ENCODE measurements at regions not wholly inside any gene's neighbourhood (a gene's known extent, or its start where the extent isn't known, plus 50 kb on each side); places are given as distances from the start of the nearest gene placed in this dataset.

DNA sequence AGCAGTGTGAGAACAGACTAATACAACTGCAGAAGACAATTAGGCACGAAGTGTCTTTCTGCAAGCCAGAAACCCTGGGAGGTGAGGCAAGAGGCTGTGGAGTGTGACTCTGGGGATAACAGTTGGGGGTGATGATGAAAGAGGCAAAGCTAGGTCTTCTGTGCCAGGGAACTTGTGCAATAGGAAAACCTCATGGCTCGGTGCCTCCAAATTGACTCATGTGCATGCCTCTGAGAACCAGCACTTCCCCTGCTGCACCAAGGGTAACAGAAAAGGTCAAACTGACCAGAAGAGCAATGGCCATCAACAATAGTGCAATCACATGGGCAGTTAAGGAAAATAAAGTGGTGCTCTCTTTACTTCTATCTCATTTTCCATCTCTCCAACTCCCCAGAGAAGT is 136.4 kb downstream of the SCG2 start:
- Histone ChIP-seq H3K79me2 (ENCODE audit: control insufficient read depth in 1 of 2, insufficient read depth in 2 of 2, low read length in 2 of 2) (no peaks in the 10 kb centered on the region), H2BK5ac (ENCODE audit: low read depth, low read length) (no peak overlapping the region), H4K20me1 (replicated peaks in 1 of 2; ENCODE audit: control insufficient read depth in 1 of 2, insufficient read depth in 2 of 2, low read length in 2 of 2) (no peaks in the 10 kb centered on the region), H3K4me2 (ENCODE audit: insufficient read depth in 1 of 2, low read depth in 2 of 2, low read length in 2 of 2) (no peak overlapping the region), H2AK5ac (ENCODE audit: low read depth, low read length) (no peak overlapping the region), H2BK20ac (ENCODE audit: low read length) (no peak overlapping the region), H4K91ac (replicated peaks; ENCODE audit: insufficient read length, low read length) (no peak overlapping the region), H3K9ac (replicated peaks in 1 of 4; ENCODE audit: extremely low read depth in 1 of 4, low read depth in 3 of 4, low read length in 3 of 4) (no peak overlapping the region), H3K27me3 (replicated peaks in 1 of 4; ENCODE audit: control insufficient read depth in 3 of 4, extremely low read depth in 1 of 4, insufficient read depth in 3 of 4, low read length in 3 of 4) (no peaks in the 10 kb centered on the region), H2BK15ac (ENCODE audit: low read length) (no peak overlapping the region), H2BK12ac (ENCODE audit: low read depth, low read length) (no peak overlapping the region), H3K4me1 (replicated peaks in 1 of 4; ENCODE audit: control insufficient read depth in 3 of 4, insufficient read depth in 4 of 4, low read length in 3 of 4) (no peaks in the 10 kb centered on the region), H3K23me2 (ENCODE audit: low read depth, low read length) (no peaks in the 10 kb centered on the region), H2AFZ (ENCODE audit: low read length) (no peak overlapping the region), H4K5ac (ENCODE audit: insufficient read length, low read depth, low read length) (no peak overlapping the region), H3K14ac (ENCODE audit: insufficient read length) (no peak overlapping the region), H3K27ac (ENCODE audit: low read depth, low read length) (no peak overlapping the region), H3K36me3 (ENCODE audit: control insufficient read depth in 2 of 4, insufficient read depth in 4 of 4, low read length in 3 of 4) (no peaks in the 10 kb centered on the region), H3K79me1 (ENCODE audit: low read depth, low read length) (no peaks in the 10 kb centered on the region), H3K23ac (ENCODE audit: insufficient read length) (no peak overlapping the region), H4K8ac (ENCODE audit: extremely low read depth, insufficient read depth, low read length) (no peak overlapping the region), H3K4ac (replicated peaks; ENCODE audit: insufficient read length, low read depth, low read length) (no peak overlapping the region), H3K4me3 (ENCODE audit: extremely low read depth in 1 of 4, insufficient read depth in 2 of 4, low read depth in 3 of 4, low read length in 4 of 4) (no peak overlapping the region), H3K56ac (replicated peaks; ENCODE audit: insufficient read length, low read depth, low read length) (no peak overlapping the region), H3K9me3 (ENCODE audit: insufficient read depth in 2 of 2, low read depth in 1 of 2, low read length in 1 of 2) (no peaks in the 10 kb centered on the region), H2BK120ac (replicated peaks; ENCODE audit: low read depth, low read length) (no peak overlapping the region), H3K18ac (ENCODE audit: extremely low read depth, low read length) (no peak overlapping the region)
- ChIA-PET POLR2A (ENCODE audit: partially characterized antibody) (no interaction called here), CTCF (ENCODE audit: partially characterized antibody) (interaction anchor here (0.6 kb wide), 1 partner anchor 817 kb away, joined by 3 read pairs; no protein-coding TSS in a partner anchor)
- no peak for DNase-seq (ENCODE audit: low read depth in 1 of 2, low spot score in 2 of 2)
- no peak for FAIRE-seq
- 100% methylated on average over 1 of the region's 2 CpGs; no CpG with 5 or more reads in 1 of the 2 experiments for WGBS, 2 experiments (ENCODE audit: extremely low coverage in 1 of 2, insufficient coverage in 1 of 2, insufficient read length in 1 of 2, insufficient replicate concordance in 2 of 2, low coverage in 1 of 2, low lambda C conversion rate in 2 of 2, missing lambda C conversion rate in 1 of 2)
- no peak for TF ChIP-seq EZH2 (IDR thresholded peaks at IDR 0.05; ENCODE audit: low read depth, low read length, severe bottlenecking)
- no peak for TF ChIP-seq GTF2F1 (IDR thresholded peaks at IDR 0.05; ENCODE audit: borderline replicate concordance, low read depth, low read length)
- TF ChIP-seq POLR2AphosphoS5 (IDR thresholded peaks at IDR 0.05; ENCODE audit: low read depth, low read length), result no peak
- TF ChIP-seq EP300 (IDR thresholded peaks at IDR 0.05; ENCODE audit: borderline replicate concordance in 1 of 2, low read depth in 2 of 2, low read length in 2 of 2), result no peak
- no peak for TF ChIP-seq JUND (IDR thresholded peaks at IDR 0.05; ENCODE audit: low read length)
- no peak for TF ChIP-seq CTBP2 (IDR thresholded peaks at IDR 0.05; ENCODE audit: borderline replicate concordance, insufficient read depth, insufficient read length, low read length)
- TF ChIP-seq ZNF274 (IDR thresholded peaks at IDR 0.05; ENCODE audit: borderline replicate concordance, extremely low read depth, low read length), result no peak
- no peak for TF ChIP-seq MAFK (IDR thresholded peaks at IDR 0.05; ENCODE audit: low read depth, low read length)
- TF ChIP-seq BCL11A (IDR thresholded peaks at IDR 0.05; ENCODE audit: low read depth in 2 of 2, low read length in 2 of 2), result no peak
- no peak for TF ChIP-seq YY1 (IDR thresholded peaks at IDR 0.05; ENCODE audit: low read depth, low read length)
- no peak for TF ChIP-seq JUN (IDR thresholded peaks at IDR 0.05; ENCODE audit: low read depth, low read length)
- TF ChIP-seq, protein P1, sequence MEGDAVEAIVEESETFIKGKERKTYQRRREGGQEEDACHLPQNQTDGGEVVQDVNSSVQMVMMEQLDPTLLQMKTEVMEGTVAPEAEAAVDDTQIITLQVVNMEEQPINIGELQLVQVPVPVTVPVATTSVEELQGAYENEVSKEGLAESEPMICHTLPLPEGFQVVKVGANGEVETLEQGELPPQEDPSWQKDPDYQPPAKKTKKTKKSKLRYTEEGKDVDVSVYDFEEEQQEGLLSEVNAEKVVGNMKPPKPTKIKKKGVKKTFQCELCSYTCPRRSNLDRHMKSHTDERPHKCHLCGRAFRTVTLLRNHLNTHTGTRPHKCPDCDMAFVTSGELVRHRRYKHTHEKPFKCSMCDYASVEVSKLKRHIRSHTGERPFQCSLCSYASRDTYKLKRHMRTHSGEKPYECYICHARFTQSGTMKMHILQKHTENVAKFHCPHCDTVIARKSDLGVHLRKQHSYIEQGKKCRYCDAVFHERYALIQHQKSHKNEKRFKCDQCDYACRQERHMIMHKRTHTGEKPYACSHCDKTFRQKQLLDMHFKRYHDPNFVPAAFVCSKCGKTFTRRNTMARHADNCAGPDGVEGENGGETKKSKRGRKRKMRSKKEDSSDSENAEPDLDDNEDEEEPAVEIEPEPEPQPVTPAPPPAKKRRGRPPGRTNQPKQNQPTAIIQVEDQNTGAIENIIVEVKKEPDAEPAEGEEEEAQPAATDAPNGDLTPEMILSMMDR (IDR thresholded peaks at IDR 0.05; ENCODE audit: control extremely low read depth in 1 of 3, insufficient read depth in 1 of 3, low read depth in 1 of 3, low read length in 3 of 3), result no peak
- TF ChIP-seq KDM5A (IDR thresholded peaks at IDR 0.05; ENCODE audit: low read length), result no peak

Measured in H1 (cell line).